ENCODE measurements at regions not wholly inside any gene's neighbourhood (a gene's known extent, or its start where the extent isn't known, plus 50 kb on each side); places are given as distances from the start of the nearest gene placed in this dataset.

- TF ChIP-seq CTCF (IDR thresholded peaks at IDR 0.05) (no peak), POLR2A (IDR thresholded peaks at IDR 0.05) (no peak)
Measured at GRCh38 chr5:67903656-67904055, 311.9 kb upstream of the PIK3R1 start.

Data from vagina (tissue), 2 donors.